Medulla oblongata (tissue), 1 donor: ENCODE measurements at regions not wholly inside any gene's neighbourhood (a gene's known extent, or its start where the extent isn't known, plus 50 kb on each side); places are given as distances from the start of the nearest gene placed in this dataset.
"Not testable (repeated sequence)": the region's sequence is repeated elsewhere in the genome, so short reads cannot be mapped to it uniquely, and the experiment has no call there.

Experiments used
- DNase-seq: peaks from one replicate; pipeline ENCODE4 v3.0.0-alpha.2; 2015; ENCODE audit errors: extremely low spot score

DNA sequence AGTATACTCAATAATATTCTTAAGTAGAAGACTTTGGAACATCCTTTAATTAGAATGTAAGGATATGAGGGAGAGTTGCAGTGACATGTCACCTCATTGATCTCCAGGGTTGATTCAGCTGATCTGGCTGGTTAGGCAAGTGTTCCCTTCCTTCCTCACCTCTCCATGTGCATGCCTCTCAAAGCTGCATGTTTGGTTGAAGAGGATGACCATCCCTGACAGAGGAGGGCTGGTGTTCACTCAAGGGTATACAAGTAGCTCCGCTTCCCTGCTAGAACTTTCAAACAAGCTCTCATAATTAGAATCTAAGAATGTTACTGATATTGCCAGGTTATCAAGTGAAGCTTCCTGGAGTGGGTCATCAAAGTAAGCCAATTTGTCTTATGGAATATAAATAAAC is 341.1 kb upstream of the FLRT2 start:
- no peak for DNase-seq

DNA sequence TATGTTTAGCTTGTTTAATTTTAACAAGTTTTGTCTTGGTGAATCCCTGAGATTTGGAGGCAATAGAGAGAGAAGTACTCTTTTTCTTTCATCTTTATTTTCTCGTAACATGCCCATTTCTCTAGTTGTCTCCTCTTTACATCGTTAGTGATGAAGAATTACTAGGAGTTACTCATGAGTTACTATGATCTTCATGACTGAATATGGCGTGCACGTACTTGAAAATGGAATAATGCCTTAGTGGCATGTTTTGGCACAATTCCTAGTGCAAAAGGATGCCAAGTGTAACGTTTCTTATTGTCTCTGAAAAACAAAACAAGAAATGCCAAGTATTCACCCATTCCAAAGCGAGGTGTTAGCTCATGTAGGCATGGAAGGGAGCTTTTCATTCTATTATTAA is 340.7 kb upstream of the FLRT2 start:
- DNase-seq, result not testable (repeated sequence)

- DNase-seq, result no peak
Measured at GRCh38 chr14:85190251-85190650, 339.7 kb upstream of the FLRT2 start.

DNA sequence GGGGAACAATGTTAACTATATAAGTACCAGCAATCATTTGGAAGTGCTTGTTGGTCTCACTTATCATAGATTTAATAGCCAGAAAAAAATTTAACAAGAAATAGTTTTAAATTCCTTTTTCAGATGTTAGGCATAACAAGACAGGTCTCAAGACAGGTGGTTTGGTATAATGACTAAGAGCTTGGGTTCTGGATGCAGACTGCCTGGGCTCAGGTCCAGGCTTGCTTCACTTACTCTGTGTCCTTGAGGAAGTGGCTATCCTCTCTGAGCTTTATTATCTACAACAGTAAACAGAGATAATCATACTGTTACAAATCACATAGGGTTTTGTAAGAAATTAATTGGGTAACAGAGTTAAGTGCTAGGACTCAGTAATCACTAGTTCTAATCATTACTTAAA is 338.0 kb upstream of the FLRT2 start:
- DNase-seq, result no peak

DNA sequence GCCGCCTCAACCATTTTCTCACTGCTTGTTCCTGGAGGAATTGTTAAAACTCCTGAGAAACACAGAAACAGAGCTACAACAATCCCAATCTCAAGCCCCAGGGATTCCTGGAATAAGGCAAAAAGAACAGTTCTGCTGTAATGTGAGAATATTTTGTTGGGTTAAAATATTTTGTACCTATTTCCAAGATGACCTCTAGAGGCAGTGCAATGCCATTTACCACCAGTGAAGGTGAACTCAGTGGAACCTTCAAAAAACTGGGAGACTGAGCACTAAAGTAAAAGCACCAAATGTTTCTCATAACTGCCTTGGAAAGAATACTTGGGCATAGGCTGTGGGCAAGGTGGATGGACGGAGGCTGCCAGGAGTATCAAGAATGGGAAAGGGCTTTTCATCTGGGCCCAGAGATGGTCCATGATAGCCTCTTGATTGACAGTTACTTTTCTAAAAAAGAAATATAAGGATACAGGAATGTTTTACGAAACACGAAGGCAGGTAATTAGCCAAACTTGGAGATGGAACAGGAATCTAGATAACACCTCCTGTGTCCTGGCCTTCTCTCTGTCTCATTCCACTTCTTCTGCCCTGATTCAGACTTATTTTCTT is 334.0 kb upstream of the FLRT2 start:
- no peak for DNase-seq

- DNase-seq, result no peak
Measured at GRCh38 chr14:85198001-85198400, 331.9 kb upstream of the FLRT2 start.

DNA sequence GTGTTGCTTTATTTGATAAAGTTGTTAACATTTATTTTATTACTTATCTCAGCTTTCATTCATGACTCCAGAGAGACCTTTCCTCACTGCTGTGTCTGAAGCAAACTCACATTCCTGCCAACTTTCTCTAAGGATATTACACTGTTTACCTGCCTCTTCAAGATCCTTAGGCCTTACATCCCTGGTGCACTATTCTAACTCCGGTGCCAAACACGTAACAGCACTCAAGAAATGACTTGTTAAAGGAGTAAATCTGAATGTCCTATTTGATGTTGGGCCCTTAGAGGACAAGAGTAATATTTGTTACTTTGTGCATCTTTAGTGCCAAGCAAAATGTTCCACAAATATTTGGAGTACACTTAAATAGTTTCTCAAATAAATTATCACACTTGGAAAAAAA is 324.1 kb upstream of the FLRT2 start:
- no peak for DNase-seq

- no peak for DNase-seq
Measured at GRCh38 chr14:85214471-85214870, 315.5 kb upstream of the FLRT2 start.

- no peak for DNase-seq
Measured at GRCh38 chr14:85217412-85217811, 312.5 kb upstream of the FLRT2 start.

DNA sequence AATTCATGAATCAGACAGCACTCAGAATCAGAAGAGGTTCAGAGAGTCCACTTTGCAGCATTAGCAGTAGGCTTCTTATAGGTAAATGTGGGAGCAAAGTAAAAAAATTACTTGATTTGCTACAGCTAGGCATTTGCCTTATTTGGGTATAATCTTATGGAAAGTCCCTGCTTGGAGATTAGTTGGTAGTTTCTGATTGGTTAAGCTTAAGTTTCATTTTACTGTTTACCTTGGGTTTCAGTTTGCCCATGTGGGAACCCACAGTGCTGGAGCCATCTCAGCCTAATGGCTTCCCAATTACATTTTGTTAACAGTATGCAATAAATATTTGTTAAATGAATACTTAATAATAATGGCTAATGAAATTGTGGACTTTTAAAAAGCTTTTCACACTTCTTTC is 311.0 kb upstream of the FLRT2 start:
- no peak for DNase-seq

GRCh38 chr14:85221832-85222231 is 308.1 kb upstream of the FLRT2 start:
- DNase-seq, result no peak

DNA sequence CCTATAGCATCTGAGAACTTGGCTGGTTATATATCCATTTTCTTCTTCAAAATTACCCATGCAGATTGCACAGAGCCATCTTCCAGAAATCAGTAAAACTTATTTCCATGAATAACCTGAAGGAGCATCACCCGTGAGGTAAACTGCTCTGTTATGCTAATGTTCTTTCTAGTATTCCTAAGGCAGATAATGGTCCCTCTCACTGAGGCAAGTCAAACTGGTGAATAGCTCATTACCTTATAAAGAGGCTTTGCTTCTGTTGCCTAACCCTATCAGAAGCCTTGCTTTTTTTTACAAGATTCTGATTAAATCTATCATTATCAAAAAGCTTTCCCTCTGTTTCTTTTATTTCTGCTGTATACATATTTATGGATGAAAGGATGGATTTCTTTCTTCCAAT is 307.6 kb upstream of the FLRT2 start:
- DNase-seq, result no peak

DNA sequence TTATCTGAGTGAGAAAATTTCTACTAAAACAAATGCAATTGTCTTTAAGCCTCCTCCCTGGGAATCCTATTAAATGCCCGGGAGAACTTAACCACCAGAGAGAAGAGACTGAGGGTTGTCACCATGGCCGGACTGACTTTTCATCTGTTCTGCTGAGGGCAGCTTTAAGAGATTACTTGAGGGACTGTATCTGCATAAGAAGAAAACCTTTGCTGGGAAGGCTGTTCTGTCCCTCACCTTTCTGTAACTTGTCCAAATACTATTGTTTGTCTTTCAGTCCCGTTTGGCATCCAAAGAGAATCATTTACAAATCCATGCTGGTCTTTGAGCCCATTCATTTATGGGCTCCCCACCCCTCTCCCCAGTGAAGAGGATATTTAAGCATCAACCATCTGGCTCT is 306.3 kb upstream of the FLRT2 start:
- DNase-seq, result no peak

- DNase-seq, result no peak
Measured at GRCh38 chr14:85224241-85224640, 305.7 kb upstream of the FLRT2 start.

DNA sequence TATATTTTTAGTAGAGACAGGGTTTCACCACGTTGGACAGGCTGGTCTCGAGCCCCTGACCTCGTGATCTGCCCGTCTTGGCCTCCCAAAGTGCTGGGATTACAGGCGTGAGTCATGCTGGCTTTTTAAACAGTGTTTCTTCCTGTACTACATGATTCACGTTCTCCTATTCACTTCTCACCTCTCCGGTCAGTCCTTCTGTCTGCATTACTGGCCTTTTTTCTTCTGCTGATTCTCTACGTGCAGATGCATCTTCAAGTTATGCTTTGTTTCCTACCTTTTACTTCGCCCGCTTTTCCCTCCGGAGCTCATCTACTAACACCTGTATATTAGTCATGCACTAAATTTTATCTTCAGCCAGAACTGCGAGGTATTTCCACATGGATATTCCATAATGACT is 296.2 kb upstream of the FLRT2 start:
- DNase-seq, result no peak

- DNase-seq, result no peak
Measured at GRCh38 chr14:85234156-85235025, 295.6 kb upstream of the FLRT2 start.

- no peak for DNase-seq
Measured at GRCh38 chr14:85235868-85236267, 294.1 kb upstream of the FLRT2 start.

DNA sequence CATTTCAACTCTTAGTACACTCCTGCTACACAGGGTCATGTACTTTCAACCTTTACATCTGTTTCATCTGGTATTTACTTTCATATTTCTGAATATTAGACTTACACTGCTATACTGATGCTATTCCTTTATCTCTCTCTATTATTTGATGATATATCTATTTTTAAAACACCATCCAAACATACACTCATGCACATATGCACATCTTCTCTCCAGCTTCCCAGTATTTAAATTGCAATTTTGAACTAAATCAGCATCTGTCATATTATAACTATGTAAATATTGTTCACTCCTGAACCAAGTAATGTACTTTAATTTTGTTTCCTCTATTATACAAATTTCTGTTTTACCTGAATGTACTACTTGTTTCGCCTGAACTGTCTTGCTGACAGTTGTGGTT is 293.6 kb upstream of the FLRT2 start:
- no peak for DNase-seq

GRCh38 chr14:85239791-85240190 is 290.2 kb upstream of the FLRT2 start:
- DNase-seq, result no peak

- DNase-seq, result no peak
Measured at GRCh38 chr14:85241022-85241855, 288.7 kb upstream of the FLRT2 start.

DNA sequence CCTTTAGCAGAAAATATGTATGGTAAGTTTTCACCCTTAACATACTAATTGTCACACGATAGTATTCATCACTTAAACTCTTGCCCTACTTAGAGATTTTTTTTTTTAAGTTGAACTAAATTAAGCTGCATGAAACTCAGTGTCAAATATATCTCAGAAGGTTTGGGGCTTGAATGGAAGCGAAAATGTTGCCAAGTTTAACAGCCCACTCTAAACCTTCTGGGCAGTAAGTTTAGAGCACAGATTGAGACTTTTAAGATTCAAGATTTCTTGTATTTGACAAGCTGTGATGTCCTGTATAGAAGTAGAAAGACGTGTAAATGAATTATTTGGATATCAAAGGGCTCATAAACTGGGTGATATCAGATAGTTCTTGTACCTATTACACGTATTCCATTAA is 287.3 kb upstream of the FLRT2 start:
- DNase-seq, result no peak

DNA sequence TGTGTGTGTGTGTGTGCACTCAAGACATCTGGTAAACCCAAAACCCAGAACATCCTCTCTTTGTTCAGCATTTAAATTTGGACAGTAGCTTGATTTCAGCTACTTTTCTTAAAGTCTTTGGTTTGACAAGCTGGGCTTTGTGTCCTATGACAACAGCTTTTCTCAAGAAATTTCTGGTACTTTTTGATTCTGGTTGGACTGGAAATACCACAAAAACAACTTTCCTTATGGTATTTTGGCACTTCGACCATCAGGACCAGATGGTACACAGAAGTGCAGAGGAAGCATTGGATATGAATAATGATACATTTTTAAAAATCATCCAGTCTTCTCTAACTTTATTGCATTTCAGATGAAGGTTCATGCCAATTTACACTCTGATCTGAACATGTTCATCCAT is 286.6 kb upstream of the FLRT2 start:
- no peak for DNase-seq

- no peak for DNase-seq
Measured at GRCh38 chr14:85247071-85247470, 282.9 kb upstream of the FLRT2 start.
